NCI-H510A (cell line): ENCODE measurements at regions not wholly inside any gene's neighbourhood (a gene's known extent, or its start where the extent isn't known, plus 50 kb on each side); places are given as distances from the start of the nearest gene placed in this dataset.
"Not testable (repeated sequence)": the region's sequence is repeated elsewhere in the genome, so short reads cannot be mapped to it uniquely, and the experiment has no call there.

Experiments
- DNase-seq: peaks from one replicate; lab custom pipeline; 2025; lab: John Stamatoyannopoulos, UW

DNA sequence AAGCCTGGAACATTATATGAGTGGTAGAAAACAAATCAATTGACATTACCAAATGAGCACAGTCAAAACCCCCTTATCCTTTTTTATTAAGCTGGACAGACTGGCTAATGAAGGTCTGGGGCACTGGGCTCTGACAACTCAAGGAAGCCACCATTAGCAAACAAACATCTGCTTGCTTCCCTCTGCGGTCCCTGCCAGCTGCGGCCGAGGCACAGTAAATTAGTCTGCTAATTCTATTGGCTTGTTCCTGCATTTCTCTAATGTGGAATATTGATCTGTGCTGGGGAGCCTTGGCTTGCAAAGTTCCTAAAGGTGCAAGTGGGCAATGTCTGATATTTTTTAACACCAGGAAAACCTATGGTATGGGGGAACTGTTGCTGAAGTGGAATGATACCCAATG lies 300.3 kb downstream of the MTX2 start:
- no peak for DNase-seq

DNA sequence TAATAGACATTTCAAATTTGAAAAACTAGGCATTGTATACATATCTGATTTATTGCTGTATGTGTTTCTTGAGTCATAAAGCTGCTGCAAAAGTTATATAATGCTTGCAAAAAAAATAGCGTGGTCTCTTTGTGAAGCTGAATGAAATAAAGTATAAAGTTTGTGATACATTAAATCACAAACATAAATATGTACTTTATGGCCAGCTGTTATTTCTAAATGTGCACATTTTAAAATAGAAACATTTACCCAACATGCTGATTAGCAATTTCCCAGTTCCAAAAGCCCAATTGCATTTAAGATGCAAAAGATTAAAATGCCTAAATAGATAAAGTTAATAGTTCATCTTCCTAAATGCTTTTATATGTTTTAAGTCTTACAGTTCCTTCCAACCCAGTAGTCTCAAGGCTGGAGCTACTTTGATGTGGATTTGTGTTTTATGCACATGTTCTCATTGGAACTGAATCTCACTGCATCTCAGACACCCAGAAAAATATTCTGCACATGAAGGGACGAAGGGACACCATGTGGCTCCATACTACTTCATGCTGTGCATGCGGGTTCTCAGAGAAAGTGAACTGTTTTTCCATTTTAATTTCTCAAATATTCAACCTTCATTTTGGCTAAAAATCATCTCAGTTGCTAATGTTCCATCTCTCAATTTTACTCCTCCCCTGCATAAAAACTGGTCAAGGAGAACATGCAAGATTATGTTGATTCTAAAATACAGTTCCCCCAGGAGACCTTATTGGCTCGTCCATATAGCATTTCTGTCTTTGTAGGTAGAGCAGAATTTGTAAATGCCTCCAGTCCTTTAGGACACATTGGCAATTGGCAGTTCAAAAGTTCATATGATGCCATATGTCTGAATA lies 304.6 kb downstream of the MTX2 start:
- DNase-seq = no peak

DNA sequence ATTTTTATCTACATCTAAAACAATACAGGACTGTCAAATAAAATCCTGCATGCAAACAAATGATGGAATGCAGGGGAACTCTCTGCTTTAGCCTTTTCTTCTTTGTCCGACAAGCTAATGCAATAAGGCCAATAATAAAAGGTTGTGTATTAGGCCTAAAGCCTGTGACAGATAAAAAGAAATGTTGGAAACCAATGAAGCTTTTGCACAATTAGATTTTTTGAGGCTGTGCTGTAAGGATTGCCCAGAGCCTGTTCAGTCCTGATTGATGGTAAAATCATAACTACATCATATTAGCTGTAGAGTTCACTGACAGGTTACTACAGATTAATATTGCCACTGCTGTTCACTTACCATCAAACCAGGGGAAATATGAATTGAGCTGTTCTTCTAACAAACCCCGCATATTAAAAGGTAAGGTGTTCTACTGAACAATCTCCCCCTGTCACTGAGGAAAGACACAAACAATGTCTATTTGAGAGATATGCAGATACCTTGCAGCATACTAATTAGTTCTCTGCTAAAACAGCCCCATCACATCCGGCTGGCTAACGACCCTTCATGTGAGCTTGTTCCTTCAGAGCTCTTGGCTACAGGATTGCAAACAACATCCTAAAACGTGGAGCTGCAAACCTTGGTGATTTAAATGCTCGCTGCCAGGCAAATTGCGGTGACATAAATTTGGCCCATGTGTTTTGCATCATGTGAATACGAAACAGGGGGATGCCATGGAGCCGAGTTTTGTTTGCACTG lies 305.4 kb downstream of the MTX2 start:
- no peak for DNase-seq

DNA sequence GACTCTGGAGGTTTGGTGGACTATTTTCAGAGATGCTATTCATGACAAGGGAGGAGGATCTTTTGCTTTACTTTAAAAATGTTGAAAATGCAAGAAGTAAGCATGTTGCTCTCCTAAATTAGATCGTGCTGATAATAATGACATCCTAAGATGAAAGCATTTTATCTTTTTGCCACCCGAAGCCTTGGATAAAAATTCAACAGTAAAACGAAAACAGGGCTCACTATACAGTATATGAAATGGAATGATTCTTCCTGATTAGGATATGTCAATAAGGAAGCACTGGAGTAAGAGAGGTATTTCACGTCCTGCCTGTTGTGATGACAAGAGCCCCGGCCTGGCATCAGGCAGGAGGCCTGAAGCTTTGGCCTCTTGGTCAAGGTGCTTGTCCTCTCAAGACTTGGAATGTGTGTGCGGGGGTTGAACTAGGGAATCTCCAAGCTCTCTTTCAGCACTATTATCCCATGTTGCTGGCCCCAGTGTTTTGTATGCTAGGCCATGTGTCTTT lies 306.0 kb downstream of the MTX2 start:
- DNase-seq = no peak

DNA sequence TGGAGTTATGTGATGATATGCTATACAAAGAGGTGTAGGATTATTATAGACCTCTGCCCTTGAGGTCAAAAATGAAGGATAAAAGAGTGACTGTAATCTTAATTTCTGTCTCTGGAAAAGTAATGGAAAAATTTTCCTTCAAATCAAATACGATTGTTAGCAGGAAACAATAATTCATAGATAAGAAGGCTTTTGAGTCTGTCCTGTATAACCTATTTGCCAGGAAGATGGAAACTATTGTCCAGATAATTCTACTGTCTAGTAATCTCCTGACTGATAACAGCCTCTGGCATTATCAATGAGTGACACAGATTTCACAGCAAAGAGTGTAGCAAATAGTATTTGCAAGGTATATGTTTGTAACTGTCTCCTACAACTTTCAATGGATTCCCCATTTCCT lies 307.8 kb downstream of the MTX2 start:
- no peak for DNase-seq

DNA sequence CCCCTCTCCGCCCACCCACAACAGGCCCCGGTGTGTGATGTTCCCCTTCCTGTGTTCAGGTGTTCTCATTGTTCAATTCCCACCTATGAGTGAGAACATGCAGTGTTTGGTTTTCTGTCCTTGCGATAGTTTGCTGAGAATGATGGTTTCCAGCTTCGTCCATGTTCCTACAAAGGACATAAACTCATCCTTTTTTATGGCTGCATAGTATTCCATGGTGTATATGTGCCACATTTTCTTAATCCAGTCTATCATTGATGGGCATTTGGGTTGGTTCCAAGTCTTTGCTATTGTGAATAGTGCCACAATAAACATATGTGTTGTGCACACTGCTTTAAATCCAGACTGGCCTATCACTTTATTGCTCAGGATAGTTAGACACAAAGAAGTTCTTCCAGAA lies 309.1 kb downstream of the MTX2 start:
- DNase-seq = not testable (repeated sequence)

DNA sequence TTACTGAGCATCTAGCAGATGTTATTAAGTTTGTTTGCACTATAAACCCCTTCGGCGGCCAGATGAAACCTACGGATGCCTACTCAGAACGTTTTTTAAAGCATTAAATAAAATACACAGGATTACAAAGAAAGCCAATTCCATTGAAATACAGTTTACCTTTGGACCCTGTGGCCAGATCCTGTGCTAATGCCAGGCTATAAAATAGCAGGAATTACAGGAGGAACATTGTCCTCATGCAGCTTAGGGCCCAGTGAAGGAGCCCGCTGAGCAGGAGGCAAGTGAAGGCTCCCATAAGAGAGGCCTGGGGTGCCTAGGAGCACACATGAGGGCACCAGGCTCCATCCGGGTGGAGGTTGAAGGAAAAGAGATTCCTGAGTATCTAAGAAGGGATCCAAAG lies 310.4 kb downstream of the MTX2 start:
- DNase-seq = no peak

DNA sequence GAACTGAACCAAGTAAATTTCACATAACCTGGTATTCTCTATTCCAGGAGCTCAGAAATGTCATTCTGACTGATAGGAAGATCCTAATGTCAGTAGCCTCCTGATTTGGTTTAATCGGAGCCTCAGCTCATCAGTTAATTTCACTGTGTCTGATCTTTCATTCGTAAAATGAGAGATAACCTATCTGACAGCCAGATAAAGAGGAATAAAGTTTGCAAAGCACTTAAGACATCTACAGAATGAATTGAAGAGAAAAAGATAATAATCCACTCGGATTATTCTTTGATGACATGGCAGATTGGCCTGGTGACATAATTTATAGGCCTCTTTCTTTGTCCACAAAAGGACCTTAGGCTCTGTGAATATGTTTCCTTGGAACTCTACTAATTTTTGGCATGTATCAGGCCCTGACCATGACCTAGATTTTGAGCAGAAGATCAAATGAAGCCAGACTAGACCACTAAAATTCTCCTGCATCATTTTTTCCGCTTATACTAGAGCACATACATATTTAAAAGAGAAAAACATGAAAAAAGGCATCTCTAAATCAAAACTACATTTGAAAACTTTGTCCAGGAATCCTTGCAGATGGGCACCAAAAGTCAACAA lies 312.4 kb downstream of the MTX2 start:
- DNase-seq = no peak

DNA sequence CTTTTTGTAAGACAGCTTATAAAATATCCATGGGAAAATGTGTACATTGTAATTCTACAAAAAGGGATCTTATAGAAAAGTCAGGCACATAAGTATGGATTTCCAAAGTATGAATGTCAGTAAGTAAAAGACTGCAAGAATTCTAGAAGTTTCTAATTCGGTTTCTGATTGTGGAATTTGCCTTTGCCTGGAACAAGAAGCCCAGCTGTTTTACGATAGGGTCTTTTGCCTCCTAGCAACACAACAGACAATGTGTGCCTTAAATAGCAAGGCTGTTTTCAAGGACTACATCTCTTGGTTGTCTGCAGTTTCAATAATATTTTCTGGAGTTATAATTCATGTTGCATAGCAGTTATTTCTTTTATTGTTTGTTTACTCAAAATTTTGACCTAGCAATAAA lies 312.9 kb downstream of the MTX2 start:
- no peak for DNase-seq

DNA sequence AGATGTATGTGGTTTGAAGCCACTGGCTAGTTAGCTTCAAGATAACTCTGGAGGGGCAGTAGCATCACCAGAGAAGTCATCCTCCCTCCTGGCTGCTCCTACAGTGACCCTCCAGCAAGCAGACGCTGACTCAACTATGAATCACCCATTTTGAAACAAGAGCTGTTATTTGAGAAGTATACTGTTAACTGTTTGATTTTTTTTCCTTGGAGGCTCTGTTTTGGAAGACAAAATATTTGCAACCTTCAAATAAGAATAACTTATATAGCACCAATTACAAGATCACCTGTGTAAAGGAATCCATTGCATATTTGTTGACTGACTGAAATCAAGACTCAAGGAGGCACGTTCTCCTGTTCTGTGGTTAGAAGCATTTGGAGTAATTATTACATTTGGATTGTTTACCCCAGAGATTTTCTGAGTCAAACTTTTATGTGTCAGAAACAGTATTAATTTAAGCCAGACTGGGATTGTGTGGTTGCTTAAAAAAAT lies 313.8 kb downstream of the MTX2 start:
- DNase-seq = no peak

DNA sequence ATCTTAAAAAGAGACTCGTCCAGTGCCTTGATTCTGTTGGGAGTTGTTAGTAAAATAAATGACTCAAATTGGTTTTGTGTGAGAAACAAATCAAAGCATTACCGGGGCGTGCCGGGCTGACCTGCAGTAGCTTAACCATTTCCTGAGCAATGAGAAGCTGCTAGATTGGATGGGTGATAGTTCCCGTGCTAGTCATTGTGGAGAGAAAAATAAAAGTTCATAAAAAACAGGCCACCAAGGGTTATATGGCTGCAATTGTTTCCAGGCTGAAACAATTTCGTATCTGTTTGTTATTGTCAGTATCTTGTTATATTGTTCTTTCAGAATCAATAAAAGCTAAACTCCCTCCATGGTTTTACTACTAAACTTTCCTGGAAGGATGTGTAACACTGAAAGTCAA lies 314.4 kb downstream of the MTX2 start:
- DNase-seq = no peak

DNA sequence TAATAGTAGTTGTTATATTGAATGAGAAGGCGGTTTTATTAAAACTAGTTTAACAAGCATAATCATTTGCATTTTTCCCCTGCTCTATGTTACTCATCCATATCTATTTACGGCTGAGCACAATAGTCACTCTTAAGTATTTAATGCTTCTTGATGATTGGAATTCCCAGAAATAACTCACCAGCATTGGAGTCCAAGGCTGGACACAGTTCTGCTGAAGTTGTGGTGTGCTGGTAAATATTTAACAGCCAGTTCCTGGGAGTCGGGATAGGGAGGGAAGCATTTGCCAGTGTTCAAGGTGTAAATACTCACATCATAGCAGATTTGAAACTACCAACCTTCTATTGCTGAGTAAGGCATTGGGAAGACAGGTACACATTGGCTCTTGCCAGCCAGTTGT lies 315.1 kb downstream of the MTX2 start:
- no peak for DNase-seq

DNA sequence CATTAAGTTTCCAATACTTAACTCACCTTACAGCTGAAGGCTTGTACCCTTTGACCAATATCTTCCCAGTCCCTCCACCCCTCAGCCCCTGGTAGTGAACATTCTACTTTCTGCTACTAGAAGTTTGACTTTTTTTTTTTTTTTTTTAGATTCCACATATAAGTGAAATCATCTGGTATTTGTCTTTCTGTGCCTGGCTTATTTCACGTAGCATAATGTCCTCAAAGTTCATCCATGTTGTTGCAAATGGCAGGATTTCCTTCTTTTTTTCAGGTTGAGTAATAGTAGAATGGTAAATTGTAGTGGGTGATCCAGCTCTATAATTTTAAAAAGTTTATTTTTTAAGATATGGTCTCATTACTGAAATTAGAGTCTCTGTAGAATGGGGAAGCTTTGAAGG lies 316.0 kb downstream of the MTX2 start:
- DNase-seq = no peak

DNA sequence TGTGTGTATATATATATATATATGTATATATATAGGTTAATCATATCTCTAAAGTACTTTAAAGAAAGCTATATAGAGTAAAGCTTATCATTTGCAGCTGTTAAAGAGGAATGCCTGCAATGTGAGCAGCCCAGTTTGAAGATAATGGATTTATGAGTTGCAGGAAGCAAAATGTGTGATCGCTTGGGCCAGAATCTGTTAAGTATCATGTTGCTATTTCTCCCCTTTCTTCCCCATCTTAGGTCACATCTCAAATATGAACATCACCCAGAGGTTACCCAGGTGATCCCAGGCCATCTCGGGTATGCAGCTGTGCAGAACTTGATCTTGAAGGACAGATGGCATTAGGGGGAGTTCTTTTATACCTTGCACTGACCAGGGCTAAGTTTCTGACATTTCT lies 316.5 kb downstream of the MTX2 start:
- DNase-seq = no peak

DNA sequence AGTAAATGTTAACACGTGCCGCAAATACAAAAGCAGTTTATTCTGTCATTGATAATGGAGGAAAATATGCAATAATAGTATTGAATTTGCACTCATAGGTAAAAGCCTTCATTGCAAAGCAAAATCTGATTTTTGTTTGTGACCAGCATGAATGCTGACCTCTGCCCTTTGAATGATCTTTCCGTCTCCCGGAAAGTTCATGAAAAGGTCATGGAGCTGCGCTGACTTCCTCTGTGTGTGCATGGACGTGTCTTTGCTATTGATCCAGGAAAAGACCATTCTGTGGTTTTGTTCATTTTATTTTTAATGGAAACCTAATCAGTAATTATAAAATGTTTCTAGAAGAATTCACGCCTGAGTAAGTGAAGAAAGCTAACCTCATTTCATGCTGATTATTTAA lies 320.0 kb downstream of the MTX2 start:
- DNase-seq = no peak

DNA sequence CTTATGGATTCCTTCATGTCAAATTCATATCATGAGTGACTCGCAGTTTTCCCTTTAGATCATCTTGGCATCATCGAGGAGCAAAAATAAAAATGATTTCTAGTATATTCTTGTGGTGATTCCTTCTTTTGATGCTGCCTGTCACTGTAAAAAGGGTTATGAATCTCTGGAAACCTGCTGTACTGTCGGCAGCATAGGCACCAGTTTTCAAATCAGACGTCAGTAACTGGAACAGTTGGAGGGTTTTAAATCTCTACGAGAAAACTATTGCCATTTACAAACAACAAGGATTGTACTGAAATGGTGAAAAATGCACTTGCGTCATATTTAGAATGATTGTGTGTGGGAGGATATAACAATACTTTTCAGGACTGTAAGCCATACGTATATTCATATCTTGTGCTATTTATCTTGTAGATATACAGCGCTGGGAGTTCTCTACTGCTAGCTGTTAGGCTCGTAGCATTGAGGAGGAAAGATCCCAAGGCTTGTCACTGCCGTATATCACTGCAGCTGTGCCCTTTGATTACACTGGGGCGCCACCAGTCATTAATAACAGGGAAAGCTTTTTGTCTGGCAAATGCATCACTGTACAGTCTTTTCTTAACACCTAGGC lies 320.7 kb downstream of the MTX2 start:
- DNase-seq = no peak

DNA sequence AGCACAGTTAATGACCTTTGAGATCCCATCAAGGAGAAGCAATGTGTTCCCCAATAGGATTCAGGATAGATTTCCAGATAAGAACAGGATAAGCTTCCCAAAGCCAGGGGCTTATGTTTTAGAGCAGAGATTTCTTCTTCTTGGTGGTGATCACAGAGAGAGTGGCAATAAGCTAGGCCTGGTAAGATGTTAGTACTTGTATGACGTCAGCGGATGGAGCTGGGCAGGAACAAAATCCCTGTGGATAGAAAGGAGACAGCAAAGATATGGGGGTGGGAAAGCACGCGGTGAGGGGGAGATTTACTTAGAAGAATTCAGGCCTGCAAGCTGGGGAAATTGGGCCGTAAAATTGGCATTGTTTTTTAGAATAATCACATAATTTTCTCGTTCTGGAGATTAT lies 323.0 kb downstream of the MTX2 start:
- no peak for DNase-seq

DNA sequence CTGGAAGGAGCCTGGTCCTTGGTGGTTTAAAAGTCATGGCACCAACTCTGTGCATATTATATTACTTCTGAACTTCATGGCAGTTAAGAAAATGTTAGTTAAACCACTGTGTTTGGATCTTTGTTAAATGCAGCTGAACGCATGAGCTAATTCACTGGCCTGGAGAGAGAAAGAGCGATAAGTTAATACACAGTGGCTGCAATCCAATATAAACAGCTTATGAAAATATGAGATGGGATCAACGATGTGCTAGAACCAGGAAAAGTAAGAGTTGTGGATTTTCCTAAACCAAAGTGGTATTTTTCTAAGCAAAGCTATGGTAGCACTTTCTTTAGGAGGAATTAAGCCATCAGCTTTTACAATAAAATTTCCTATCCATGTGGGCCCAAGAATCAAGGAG lies 326.7 kb downstream of the MTX2 start:
- no peak for DNase-seq

DNA sequence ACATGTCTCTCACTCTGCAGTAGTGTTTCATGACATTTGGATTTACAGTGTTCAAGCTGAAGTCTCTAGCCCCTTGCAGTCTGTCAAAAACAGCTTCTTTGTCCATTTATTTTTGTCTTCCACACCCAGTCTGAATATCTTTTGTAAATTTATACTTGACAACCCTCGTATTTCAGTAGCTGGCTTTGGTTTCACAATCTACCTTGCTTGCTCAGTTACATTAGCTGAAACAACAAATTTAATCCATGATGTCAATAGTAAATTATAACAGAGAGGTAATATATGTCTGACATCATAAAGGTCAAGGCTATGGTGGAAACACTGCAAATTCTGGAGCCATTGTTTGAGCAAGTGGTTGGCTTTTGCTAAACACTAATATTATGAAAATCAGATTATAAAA lies 328.7 kb downstream of the MTX2 start:
- no peak for DNase-seq

DNA sequence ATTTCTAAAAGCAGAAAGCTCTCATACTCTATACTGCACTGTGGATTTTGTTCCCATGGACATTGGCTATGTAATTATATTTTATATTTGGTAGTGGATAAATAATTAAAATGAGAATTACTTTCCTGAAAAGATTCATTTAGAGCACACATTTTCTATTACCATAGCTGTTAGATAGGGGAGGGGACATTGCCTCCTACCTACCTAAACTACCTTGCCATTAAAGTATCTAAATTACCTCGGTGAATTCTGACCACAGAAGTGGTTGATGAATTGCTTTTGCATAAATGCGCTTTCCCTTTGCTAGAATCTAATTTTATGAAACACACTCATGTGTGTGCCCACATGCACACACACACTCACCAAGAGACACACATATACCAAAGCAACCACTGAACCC lies 329.1 kb downstream of the MTX2 start:
- no peak for DNase-seq

DNA sequence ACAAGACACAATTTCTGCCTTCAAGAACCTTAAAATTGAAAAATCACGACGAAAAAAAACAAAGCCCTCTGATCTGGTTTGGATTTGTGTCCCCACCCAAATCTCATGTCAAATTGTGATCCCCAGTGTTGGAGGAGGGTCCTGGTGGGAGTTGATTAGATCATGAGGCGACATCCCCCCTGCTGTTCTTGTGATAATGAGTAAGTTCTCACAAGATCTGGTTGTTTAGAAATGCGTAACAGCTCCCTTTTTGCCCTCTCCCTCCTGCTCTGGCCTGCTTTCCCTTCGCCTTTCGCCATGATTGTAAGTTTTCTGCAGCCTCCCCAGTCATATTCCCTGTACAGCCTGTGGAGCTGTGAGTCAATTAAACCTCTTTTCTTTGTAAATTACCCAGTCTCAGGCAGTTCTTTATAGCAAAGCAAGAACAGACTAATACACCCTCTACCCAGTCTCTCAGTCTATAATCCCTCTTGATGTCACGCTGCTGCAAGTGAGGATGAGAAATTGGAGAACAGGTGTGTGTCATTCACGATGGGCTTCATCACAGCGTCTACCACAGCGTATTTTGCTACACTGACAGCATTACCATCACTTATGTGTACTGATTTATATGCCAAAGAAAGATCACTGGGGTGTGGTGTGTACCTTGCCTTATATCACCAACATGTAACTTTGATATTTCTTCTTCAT lies 330.7 kb downstream of the MTX2 start:
- no peak for DNase-seq

DNA sequence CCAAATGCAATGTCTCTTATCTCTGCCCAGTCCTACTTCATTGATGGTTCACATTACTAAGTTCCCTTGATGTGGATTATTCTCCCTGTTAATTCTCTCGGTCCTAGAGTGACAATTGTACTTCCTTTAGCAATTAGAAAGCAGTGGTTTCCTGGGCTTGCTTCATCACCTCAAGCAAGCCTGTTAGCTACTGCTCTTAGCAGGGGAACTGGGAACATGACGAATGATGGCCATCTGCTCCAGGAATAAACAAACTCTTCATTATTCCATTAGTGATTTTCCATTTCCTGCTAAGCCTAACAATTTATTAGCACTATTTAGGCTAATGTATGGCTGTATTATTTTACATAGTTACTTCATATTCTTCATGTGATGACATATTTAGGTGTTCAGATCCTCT lies 331.8 kb downstream of the MTX2 start:
- DNase-seq = no peak
